GM12892 (cell line): ENCODE measurements at regions not wholly inside any gene's neighbourhood (a gene's known extent, or its start where the extent isn't known, plus 50 kb on each side); places are given as distances from the start of the nearest gene placed in this dataset.

Experiments used
- DNase-seq: peaks from one replicate; pipeline ENCODE4 v3.0.0; 2011; ENCODE audit not compliant: insufficient read length
- FAIRE-seq: peaks from 2 replicates; lab custom pipeline; 2011; peaks lifted over from hg19 to GRCh38; lab: Jason Lieb, UNC
- POLR2A ChIP-seq: IDR thresholded peaks from 2 replicates; pipeline ENCODE4 v1.6.1; 2011; ENCODE audit warnings: low read depth, low read length, control low read depth
- POLR2AphosphoS5 ChIP-seq: IDR thresholded peaks from 2 replicates; pipeline ENCODE4 v1.6.1; 2011; ENCODE audit warnings: low read depth, low read length, control low read depth
- TAF1 ChIP-seq: IDR thresholded peaks from 2 replicates; pipeline ENCODE4 v1.6.1; 2011; ENCODE audit warnings: low read depth, mild to moderate bottlenecking, control low read depth, low read length, borderline replicate concordance

DNA sequence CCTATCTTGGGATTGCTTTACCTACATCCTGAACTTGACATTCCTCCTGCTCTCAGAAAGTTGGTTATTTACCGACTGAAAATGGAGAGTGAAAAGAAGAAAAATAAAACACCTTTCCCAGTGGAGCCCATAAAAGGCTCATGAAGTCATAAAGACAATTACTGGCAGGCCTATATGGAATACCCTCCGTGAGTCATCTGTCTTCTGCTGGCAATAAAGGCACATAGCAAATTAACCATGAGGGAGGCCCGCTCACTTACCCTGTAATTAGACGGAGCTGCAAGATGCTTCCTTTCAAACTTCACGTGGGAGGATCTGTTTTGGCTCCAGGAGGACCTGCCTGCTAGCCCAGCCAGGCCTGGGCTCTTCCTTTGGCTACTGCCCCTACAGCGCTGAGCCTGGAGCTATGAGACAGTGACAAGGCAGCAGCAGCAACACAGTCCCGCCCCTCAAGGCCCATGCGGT lies 540.4 kb downstream of the BUD13 start:
- no peak for DNase-seq

DNA sequence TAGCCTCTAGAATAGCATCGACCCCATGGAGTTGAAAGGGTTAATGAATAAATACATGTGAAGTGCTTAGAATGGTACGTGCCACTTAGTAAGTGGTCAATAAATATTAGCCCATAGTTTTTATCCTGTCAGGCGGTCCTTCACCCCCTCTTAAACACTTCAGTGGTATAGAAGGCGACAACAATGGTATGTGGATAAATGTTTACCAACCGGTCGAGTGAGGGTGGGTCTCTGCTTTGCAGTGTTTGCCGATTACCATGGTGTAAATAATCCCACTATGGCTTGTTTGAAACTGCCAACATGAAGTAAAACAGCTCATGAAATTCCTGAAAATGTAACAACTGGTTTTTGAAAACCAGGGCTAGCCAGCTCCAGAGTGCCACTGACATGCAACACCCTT lies 541.2 kb downstream of the BUD13 start:
- FAIRE-seq (no peak), DNase-seq (no peak)
- TF ChIP-seq POLR2A (no peak), TAF1 (no peak), POLR2AphosphoS5 (no peak)

More for the DNA sequence above, 540.4 kb downstream of the BUD13 start:
- TF ChIP-seq POLR2AphosphoS5: no peak
- TF ChIP-seq POLR2A: no peak
- no peak for TF ChIP-seq TAF1
- FAIRE-seq: no peak

DNA sequence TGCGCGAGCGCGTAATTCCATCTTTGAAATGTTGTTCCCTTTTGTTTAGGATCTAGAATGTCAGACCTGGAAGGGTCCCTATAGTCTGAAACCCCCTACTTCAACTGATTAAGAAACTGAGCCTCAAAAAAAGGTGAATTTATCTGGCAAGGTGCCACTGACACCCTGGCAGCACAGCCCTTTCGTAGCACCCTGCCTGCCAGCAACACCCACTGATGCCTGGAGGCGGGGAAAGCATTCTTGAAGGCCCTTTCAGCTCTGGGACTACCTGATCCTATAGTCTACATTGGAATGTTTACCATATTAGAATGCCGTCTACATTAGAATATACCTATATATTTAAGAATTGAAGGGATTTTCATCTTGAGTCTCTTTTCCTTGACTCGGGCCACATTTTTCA lies 542.3 kb downstream of the BUD13 start:
- no peak for FAIRE-seq
- no peak for DNase-seq
- TF ChIP-seq POLR2AphosphoS5: no peak
- TF ChIP-seq POLR2A: no peak
- no peak for TF ChIP-seq TAF1

DNA sequence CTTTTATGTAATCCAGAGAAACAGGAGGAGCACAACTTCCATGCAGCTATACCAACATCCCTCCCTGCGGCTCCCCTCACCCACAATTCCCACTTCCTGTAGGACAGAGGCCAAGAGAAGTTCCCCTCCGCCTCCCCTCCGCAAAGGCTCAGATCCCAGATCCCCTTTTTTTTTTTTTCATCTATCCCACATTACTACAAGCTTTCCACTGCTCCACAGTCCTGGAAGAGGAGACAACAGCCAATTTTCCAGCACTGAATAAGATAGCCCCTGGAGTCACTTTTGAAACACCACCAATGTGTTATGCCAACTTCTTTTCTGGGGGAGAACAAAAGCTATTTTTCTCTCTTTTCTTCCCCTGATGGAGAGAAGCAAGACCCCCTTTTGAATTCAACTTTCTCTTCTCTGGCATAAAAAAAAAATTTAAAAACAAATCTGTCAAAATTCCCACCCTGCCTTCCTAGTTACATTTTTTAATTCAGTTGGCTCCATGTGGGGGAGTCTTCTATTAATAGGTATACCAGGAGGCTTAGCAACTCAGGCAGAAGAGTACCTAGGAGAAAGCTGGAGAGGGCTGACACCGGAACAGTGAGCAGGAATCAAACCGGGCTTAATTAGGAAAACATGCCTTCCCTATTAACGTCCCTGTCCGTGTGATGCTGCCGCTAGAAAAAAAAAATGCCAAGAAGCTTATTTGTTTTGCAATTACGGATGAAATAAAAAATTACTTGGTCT lies 543.4 kb downstream of the BUD13 start:
- FAIRE-seq (no peak), DNase-seq (no peak)
- TF ChIP-seq POLR2A (no peak), TAF1 (no peak), POLR2AphosphoS5 (no peak)

DNA sequence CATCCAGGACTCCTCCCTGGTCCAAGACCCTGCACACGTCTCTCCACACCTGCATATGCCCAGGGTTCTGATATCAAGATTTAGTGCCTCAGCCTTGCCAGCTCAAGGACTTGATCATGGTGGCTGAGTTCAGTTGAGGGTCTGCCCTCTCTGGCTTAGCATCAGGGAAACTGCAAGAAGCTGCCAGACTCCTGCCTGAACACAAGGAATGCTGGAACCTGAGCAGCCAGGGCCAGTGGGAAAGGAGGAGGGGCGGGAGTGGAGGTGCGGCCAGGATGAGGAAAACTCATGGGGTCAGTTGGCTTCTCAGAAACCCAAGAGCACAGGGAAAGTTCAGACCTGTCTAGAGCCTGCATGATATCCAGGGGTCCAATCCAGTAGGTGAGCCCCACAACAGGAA lies 546.1 kb downstream of the BUD13 start:
- no peak for FAIRE-seq
- TF ChIP-seq TAF1 (no peak), POLR2A (no peak), POLR2AphosphoS5 (no peak)
- DNase-seq: no peak

DNA sequence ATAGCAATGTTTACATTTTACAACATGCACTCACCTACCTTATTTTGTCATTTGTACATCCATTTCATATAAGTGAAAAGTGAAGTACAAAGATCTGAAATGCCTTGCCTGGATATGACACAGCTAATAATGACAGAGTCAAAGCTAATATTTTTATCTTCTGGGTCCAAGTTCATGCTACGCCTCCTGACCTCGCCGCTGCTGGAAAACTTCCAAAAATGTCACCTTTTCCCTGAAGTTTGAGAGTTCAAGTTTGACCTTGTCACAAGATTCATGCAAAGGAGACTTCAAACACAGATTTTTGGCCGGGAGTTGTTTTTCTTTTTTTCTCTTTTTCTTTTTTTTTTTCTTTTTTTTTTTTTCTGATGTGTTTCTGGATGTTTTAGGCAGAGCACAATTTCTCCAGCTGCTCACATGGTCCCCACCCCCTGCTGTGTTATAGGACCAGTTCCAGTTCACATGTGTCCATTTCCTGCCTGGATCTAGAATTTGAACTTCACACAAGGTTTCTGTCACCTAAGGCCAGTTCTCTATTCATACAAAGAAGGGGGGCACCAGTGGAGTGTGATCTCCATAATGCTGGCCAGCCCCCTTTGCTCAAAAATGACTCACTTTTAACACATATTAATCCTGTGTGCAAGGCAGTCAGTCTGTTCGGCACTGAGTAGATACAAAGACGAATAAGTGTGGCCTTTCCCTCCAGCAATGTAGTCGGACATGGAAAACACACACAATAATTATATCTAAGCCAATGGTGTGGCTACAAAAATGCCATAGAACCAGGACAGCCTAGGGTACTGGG lies 546.8 kb downstream of the BUD13 start:
- DNase-seq: no peak
- TF ChIP-seq TAF1: no peak
- TF ChIP-seq POLR2AphosphoS5: no peak
- no peak for TF ChIP-seq POLR2A
- FAIRE-seq: no peak

DNA sequence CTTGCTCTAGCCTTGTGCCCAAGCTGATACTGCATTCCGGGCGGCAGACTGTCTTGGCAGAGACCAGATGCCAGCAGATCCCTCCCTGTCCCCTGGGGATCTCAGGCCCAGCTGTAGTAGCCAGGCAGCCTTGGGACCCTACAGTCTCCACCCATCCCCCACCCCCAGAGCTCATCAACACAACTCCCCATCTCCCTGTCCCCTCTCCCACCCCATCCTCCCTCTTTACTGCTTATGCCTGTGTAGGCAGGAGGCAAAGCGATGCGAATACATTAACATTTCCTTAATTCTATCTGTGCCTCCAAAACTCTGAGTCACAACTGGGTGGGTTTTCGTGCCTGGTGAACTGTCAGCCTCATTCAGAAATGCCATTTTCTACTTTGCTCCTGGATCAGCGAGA lies 547.6 kb downstream of the BUD13 start:
- DNase-seq (no peak), FAIRE-seq (no peak)
- no peak for TF ChIP-seq TAF1
- no peak for TF ChIP-seq POLR2AphosphoS5
- no peak for TF ChIP-seq POLR2A

DNA sequence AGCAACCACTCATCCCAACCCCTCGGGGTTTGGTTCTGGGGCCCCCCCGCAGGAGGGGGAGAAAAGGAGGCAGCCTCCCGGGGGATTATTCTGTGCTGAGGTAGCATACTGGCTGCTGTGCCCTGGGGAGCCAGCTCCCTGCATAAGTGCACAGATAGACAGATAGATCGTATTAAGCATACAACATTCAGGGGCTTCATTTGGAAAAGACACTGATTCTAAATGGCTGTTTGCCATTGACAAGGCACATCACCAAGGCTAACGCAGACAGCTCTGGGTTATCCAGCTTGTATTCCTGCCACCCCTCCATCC lies 547.9 kb downstream of the BUD13 start:
- peak; percentile 48 for FAIRE-seq
- DNase-seq: no peak
- TF ChIP-seq TAF1: no peak

DNA sequence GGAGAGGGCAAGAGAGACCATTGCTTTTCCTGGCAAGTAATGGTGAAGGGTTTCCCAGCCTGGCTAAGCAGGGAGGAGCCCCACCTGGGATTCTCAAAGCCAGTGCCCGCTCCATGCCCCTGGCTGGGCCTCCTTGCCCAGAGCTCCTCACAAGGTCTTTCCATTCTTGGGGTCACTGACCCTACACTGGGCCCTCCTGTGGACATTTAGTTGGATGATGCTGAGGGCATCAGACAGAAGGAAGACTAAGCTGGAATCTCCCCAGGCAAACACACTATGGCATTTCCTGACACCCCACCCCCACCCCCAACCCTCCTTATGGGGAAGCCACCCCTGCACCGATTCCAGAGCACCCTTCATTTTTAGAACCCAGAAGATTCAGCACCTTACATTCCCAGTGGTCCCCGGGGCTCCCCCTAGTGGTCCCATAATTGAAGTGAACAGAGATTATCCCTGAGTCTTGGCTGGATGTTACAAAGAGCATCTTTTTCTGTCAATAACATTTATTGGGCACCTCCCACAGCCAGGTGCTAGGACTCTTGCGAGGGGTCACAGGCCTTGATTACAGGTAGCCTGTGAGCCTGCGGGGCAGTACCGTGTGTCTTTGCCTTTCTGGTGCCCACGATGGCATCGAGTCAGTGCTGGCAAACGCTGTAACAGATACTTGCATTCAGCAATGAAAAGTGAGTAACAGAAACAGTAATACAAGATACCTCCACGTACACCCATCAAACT lies 548.5 kb downstream of the BUD13 start:
- FAIRE-seq: no peak
- no peak for TF ChIP-seq TAF1
- no peak for TF ChIP-seq POLR2A
- no peak for TF ChIP-seq POLR2AphosphoS5
- peak; percentile 30 for DNase-seq

DNA sequence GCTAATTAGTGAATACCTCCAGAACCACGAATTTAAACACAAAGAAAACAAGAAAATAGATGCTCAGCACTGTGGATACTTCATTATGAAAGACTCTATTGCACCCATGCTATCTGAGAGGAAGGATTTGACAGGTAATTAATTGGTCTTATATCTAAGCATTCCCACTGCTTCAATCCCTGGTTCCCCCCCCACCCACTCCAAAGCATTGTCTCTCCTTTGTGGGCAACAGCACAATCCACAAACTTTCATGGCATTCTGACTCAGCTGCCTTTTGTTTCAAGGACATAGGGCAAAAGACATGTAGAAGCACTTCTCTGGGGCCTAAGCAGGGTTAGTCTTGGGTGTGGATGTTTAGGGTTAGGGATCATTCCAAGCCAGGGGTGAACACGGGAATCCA lies 551.4 kb downstream of the BUD13 start:
- TF ChIP-seq TAF1 (no peak), POLR2A (no peak), POLR2AphosphoS5 (no peak)
- DNase-seq (no peak), FAIRE-seq (no peak)

DNA sequence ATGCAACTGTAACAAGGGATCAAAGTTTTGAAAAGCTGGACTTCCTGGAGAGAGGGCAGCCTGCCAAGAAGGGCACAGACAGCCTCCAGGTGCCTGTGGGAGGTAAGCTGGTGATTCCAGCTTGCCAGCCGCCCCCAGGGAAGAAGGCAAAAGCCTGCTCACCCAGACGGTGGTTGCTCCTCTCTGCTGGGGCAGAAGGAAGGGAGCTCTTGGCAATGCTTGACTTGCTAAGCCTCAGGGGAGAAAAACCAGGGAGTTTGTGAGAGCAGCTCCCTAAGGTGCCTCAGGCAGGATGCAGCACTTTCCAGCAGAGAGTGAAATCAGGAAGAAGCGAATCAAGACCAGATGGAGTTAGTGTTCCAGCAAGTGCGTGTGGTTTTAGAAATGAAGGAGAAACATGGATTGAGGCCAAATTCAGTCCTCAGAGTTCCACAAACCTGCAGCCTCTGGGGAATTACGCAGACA lies 553.6 kb downstream of the BUD13 start:
- no peak for TF ChIP-seq POLR2A
- TF ChIP-seq TAF1: no peak
- TF ChIP-seq POLR2AphosphoS5: no peak
- no peak for FAIRE-seq
- no peak for DNase-seq

DNA sequence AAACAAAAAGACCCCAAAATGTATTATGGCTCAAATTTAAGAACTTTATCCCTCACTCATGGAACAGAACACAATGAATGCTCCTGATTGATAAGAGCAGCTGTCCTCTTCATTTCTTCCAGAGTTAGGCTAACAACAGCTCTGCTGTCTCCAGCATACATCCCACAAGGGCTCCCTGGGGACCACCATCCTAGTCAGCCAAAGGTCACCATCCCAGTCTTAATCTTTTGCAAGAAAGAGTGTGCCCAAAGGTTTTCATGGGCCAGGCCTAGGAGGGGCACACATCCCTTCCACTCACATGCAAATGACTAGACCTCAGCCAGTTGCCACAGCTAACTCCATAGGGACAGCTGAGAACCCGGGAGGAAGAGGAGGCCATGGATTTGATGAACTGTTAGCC lies 555.3 kb downstream of the BUD13 start:
- TF ChIP-seq POLR2A: no peak
- no peak for TF ChIP-seq POLR2AphosphoS5
- TF ChIP-seq TAF1: no peak
- DNase-seq (no peak), FAIRE-seq (no peak)
